ENCODE measurements at regions not wholly inside any gene's neighbourhood (a gene's known extent, or its start where the extent isn't known, plus 50 kb on each side); places are given as distances from the start of the nearest gene placed in this dataset.

DNA sequence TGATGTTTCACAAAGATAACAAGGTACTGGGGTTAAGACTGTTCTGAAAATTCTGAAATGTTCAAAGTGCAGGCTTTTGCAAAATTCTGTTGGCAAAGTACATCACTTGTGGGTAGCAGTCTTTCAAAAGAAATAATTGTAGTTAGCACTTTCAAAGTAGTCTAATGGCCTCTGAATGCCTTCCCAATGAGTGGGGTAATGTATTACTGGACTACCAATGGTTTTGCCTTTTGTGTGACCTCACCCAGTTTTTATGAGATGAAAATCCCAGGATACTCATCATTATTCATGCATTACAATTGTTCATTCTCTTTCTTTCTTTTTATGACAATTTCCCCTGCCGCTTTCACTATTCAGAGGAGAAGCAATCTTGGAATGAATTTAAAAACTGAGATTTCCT, 686.1 kb downstream of the GLUD2 start:
- TF ChIP-seq ZNF433 (tag by site-specific recombination; IDR thresholded peaks at IDR 0.05; ENCODE audit: low read depth) (no peak), ZNF24 (tag by site-specific recombination; IDR thresholded peaks at IDR 0.05) (no peak), GLIS1 (tag by site-specific recombination; IDR thresholded peaks at IDR 0.05) (no peak)
- H3K9me3 ChIP-seq (ENCODE audit: control insufficient read depth, insufficient read depth, low read depth, low read length) = no peaks in the 10 kb centered on the region
- no peaks in the 10 kb centered on the region for H3K4me1 ChIP-seq (ENCODE audit: control insufficient read depth, insufficient read depth, low read length)
- H3K27ac ChIP-seq (ENCODE audit: extremely low read depth, low read depth, low read length) = no peak overlapping the region
- no peak overlapping the region for H3K4me3 ChIP-seq (ENCODE audit: low read depth, low read length)
- H3K36me3 ChIP-seq (ENCODE audit: control insufficient read depth in 2 of 2, insufficient read depth in 1 of 2, low read length in 2 of 2) = no peaks in the 10 kb centered on the region
- ChIA-PET CTCF (no interaction called here), POLR2A (no interaction called here)

DNA sequence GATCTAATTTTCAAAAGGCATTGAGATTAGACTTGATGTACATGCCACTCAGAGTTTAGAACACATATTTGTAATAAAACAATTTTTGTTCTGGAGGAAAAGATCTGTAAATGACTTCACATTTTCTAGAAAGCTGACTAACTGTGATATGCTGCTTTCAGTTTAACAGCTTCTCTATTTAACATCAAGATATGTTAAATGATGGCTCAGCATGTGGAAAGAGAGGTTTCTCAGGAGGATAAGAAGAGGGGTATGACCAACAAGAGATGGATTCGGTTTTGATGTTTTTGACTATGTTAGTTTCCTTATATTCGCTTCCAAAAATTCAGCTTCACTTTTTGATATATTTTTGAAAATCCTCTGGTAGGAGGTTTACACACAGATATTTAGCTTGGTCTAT, 698.7 kb downstream of the GLUD2 start:
- H3K36me3 ChIP-seq (ENCODE audit: control insufficient read depth in 2 of 2, insufficient read depth in 1 of 2, low read length in 2 of 2) = no peaks in the 10 kb centered on the region
- H3K4me1 ChIP-seq (ENCODE audit: control insufficient read depth, insufficient read depth, low read length) = no peaks in the 10 kb centered on the region
- POLR2A ChIA-PET = no interaction called here
- CTCF ChIA-PET = no interaction called here
- no peak overlapping the region for H3K27ac ChIP-seq (ENCODE audit: extremely low read depth, low read depth, low read length)
- no peak overlapping the region for H3K4me3 ChIP-seq (ENCODE audit: low read depth, low read length)
- no peaks in the 10 kb centered on the region; the same call in 1 of the 2 replicates for H3K9me3 ChIP-seq (ENCODE audit: control insufficient read depth, insufficient read depth, low read depth, low read length)
- no peak for TF ChIP-seq BCL11B (tag by site-specific recombination; IDR thresholded peaks at IDR 0.05; ENCODE audit: low read depth)
- no peak for TF ChIP-seq ZNF707 (tag by site-specific recombination; IDR thresholded peaks at IDR 0.05)
- no peak for TF ChIP-seq ZNF2 (tag by site-specific recombination; IDR thresholded peaks at IDR 0.05)
- TF ChIP-seq PRDM10 (tag by site-specific recombination; IDR thresholded peaks at IDR 0.05) = no peak
- no peak for TF ChIP-seq ZNF558 (tag by site-specific recombination; IDR thresholded peaks at IDR 0.05)
- TF ChIP-seq PRDM2 (tag by site-specific recombination; IDR thresholded peaks at IDR 0.05; ENCODE audit: borderline replicate concordance) = no peak
- no peak for TF ChIP-seq PRDM4 (tag by site-specific recombination; IDR thresholded peaks at IDR 0.05)
- no peak for TF ChIP-seq ZNF837 (tag by site-specific recombination; IDR thresholded peaks at IDR 0.05)
- no peak for TF ChIP-seq ZNF366 (tag by site-specific recombination; conservative IDR thresholded peaks at IDR 0.05)
- TF ChIP-seq GLIS1 (tag by site-specific recombination; IDR thresholded peaks at IDR 0.05) = no peak
- TF ChIP-seq ZNF548 (tag by site-specific recombination; IDR thresholded peaks at IDR 0.05) = no peak
- TF ChIP-seq SP7 (tag by site-specific recombination; IDR thresholded peaks at IDR 0.05) = no peak
- TF ChIP-seq ZNF184 (tag by site-specific recombination; IDR thresholded peaks at IDR 0.05) = no peak
- no peak for TF ChIP-seq IKZF3 (tag by site-specific recombination; IDR thresholded peaks at IDR 0.05)
- TF ChIP-seq, protein P1, sequence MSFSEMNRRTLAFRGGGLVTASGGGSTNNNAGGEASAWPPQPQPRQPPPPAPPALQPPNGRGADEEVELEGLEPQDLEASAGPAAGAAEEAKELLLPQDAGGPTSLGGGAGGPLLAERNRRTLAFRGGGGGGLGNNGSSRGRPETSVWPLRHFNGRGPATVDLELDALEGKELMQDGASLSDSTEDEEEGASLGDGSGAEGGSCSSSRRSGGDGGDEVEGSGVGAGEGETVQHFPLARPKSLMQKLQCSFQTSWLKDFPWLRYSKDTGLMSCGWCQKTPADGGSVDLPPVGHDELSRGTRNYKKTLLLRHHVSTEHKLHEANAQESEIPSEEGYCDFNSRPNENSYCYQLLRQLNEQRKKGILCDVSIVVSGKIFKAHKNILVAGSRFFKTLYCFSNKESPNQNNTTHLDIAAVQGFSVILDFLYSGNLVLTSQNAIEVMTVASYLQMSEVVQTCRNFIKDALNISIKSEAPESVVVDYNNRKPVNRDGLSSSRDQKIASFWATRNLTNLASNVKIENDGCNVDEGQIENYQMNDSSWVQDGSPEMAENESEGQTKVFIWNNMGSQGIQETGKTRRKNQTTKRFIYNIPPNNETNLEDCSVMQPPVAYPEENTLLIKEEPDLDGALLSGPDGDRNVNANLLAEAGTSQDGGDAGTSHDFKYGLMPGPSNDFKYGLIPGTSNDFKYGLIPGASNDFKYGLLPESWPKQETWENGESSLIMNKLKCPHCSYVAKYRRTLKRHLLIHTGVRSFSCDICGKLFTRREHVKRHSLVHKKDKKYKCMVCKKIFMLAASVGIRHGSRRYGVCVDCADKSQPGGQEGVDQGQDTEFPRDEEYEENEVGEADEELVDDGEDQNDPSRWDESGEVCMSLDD (tag by site-specific recombination; IDR thresholded peaks at IDR 0.05) = no peak
- TF ChIP-seq, protein P2, sequence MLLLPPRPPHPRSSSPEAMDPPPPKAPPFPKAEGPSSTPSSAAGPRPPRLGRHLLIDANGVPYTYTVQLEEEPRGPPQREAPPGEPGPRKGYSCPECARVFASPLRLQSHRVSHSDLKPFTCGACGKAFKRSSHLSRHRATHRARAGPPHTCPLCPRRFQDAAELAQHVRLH (tag by site-specific recombination; IDR thresholded peaks at IDR 0.05) = no peak
- no peak for TF ChIP-seq ZNF354C (tag by site-specific recombination; IDR thresholded peaks at IDR 0.05; ENCODE audit: borderline replicate concordance, low read depth)
